Stimulated activated CD4-positive, alpha-beta T cell treated with anti-CD3 and anti-CD28 coated beads, Interleukin-2, amount 100 ng/mL, for 48 hours (primary cell): ENCODE measurements at regions not wholly inside any gene's neighbourhood (a gene's known extent, or its start where the extent isn't known, plus 50 kb on each side); places are given as distances from the start of the nearest gene placed in this dataset.

Experiments
- DNase-seq, 2 donors: peaks; one replicate each; pipeline ENCODE4 v3.0.0-alpha.2; 2020

GRCh38 chr15:46676233-46677206 is 1040.8 kb upstream of the SEMA6D start:
- DNase-seq = no peak

- DNase-seq = no peak
Observed at GRCh38 chr15:46677491-46677890, 1039.8 kb upstream of the SEMA6D start.

- no peak for DNase-seq
Observed at GRCh38 chr15:46681901-46682300, 1035.4 kb upstream of the SEMA6D start.

GRCh38 chr15:46682969-46683791 is 1034.1 kb upstream of the SEMA6D start:
- no peak for DNase-seq

- no peak for DNase-seq
Observed at GRCh38 chr15:46685096-46685495, 1032.2 kb upstream of the SEMA6D start.

GRCh38 chr15:46685681-46686080 is 1031.6 kb upstream of the SEMA6D start:
- DNase-seq = no peak

- no peak for DNase-seq
Observed at GRCh38 chr15:46696281-46696680, 1021.0 kb upstream of the SEMA6D start.

GRCh38 chr15:46701346-46701745 is 1016.0 kb upstream of the SEMA6D start:
- DNase-seq = no peak

GRCh38 chr15:46701896-46702295 is 1015.4 kb upstream of the SEMA6D start:
- no peak for DNase-seq

GRCh38 chr15:46703020-46703861 is 1014.1 kb upstream of the SEMA6D start:
- no peak for DNase-seq

GRCh38 chr15:46703871-46704637 is 1013.3 kb upstream of the SEMA6D start:
- DNase-seq = no peak

- DNase-seq = no peak
Observed at GRCh38 chr15:46707452-46707851, 1009.9 kb upstream of the SEMA6D start.

- DNase-seq = no peak
Observed at GRCh38 chr15:46708226-46708625, 1009.1 kb upstream of the SEMA6D start.

- no peak for DNase-seq
Observed at GRCh38 chr15:46709460-46710083, 1007.7 kb upstream of the SEMA6D start.

GRCh38 chr15:46710401-46710960 is 1006.8 kb upstream of the SEMA6D start:
- DNase-seq = no peak

GRCh38 chr15:46713045-46713444 is 1004.3 kb upstream of the SEMA6D start:
- DNase-seq = no peak

- DNase-seq = no peak
Observed at GRCh38 chr15:46714950-46715349, 1002.4 kb upstream of the SEMA6D start.

GRCh38 chr15:46723308-46723707 is 994.0 kb upstream of the SEMA6D start:
- no peak for DNase-seq

- DNase-seq = no peak
Observed at GRCh38 chr15:46732060-46732459, 985.2 kb upstream of the SEMA6D start.

GRCh38 chr15:46735115-46735514 is 982.2 kb upstream of the SEMA6D start:
- DNase-seq = no peak

- DNase-seq = no peak
Observed at GRCh38 chr15:46751303-46751702, 966.0 kb upstream of the SEMA6D start.
